GOT3 (cell line): ENCODE measurements at regions not wholly inside any gene's neighbourhood (a gene's known extent, or its start where the extent isn't known, plus 50 kb on each side); places are given as distances from the start of the nearest gene placed in this dataset.

ENCODE experiments used
- DNase-seq: peaks from one replicate; lab custom pipeline; 2025; ENCODE audit warnings: mixed read lengths; lab: John Stamatoyannopoulos, UW

- no peak for DNase-seq
These were observed 438.0 kb downstream of the DTHD1 start for GRCh38 chr4:36719425-36719824.

DNA sequence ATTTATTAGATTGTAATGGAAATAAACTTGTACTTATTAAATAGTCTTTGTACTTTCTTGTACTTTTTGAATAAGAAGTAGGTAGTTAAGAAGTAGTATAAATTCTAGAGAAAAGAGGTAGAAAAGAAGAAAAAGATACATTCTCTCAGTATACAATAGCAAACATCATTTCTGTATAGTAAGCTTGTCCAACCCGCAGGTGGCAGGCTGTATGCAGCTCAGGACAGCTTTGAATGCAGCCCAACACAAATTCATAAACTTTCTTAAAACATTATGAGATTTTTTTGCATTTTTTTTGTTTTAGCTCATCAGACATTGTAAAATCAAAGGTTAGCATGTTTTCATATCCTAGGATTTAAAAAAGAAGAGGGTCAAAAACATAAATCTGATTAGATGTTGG is 441.6 kb downstream of the DTHD1 start:
- DNase-seq = no peak

DNA sequence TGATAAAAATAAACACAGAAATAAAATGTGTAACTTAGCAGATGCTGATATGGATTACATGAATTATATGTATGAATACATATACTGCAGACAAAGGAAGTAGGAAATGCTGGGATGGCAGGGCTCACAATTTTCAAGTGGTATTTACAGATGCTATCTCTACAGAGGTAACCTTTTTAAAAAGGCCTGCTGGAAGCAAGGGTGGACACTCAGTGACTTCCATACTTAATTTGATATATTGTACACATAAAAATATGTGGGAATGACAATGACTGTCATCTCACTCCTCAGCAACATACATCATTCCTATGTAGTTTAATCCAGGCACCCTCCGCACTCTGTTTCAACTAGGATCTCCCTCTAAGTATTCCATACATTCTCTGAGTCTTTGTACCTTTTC is 452.9 kb downstream of the DTHD1 start:
- DNase-seq = no peak

DNA sequence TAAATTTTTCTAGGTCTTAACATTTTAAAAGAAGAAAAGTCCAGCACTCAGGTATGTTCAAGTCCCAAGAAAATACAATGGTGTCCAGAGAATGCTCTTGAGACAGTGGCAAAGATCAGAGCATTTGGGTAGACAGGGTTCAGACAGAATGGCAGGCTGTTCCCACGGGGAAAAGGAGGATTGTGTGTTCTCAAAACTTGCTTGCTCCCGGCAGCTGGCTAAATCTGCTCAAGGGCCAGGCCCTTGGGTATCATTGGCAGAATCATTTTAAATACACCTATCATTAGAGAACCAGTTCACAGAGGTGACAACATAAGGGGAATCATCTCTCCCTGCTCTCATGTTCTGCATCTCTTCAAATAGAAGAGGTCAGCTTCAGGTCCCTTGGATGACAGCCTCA is 456.3 kb downstream of the DTHD1 start:
- no peak for DNase-seq

- no peak for DNase-seq
These were observed 459.4 kb downstream of the DTHD1 start for GRCh38 chr4:36740796-36741310.

DNA sequence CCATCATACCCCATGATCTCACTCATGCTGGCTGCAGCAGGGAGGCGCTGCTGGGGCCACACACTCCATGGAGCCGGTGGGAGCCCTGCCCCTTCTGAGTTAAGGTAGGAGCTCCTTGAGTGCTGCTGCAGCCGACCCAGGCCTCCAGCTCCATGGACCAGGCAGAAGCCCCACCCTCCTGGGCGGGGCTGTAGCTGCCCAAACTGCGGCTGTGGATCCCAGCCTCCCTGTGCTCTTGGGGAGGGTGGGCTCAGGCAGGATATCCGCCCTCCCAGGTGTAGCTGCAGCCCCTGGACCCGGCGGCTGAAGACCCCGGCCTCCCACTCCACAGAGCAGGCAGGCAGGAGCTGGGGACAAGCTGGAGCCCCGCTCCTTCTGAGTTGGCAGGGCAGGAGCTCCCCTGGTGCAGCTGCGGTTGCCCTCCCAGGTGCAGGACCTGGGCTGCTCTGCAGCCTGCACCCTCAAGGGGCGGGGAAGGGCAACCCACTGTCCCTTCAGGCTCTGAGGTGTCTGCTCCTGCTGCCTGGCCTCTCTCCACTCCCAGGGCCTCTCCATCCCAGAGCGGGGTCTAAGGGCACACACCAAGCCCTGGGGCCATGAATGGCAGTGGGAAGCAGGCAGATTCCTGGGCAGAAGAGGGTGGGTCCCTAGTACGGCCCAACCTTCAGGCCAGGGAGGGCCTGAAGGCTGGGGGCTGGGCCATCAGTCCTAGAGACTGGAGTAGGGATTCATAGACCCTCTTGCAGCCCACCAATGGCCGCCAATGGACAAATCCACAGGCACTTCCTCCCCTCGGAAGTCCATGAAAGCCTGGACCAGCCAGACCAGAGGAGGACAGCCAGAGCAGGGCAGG is 466.1 kb downstream of the DTHD1 start:
- no peak for DNase-seq

- DNase-seq = no peak
These were observed 471.6 kb downstream of the DTHD1 start for GRCh38 chr4:36753048-36753447.

DNA sequence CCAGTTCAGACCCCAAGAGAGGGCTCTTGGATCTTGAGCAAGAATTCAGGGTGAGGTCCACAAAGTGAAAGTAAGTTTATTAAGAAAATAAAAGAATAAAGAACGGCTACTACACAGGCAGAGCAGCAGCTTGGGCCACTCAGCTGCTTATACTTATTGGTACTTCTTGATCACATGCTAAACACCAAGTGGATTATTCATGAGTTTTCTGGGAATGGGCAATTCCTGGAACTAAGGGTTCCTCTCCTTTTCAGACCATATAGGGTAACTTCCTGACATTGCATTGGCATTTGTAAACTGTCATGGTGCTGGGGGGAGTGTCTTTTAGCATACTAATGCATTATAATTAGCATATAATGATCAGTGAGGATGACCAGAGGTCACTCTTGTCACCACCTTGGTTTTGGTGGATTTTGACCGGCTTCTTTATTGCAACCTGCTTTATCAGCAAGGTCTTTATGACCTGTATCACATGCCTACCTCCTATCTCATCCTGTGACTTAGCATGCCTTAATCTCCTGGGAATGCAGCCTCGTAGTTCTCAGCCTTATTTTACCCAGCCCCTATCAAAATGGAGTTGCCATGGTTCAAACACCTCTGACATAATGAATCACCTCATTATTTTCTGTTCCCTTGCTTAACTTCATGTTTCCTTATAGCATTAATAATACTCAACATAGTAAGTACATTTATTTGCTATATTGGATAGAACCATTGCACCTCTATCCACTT is 476.3 kb downstream of the DTHD1 start:
- DNase-seq = no peak

DNA sequence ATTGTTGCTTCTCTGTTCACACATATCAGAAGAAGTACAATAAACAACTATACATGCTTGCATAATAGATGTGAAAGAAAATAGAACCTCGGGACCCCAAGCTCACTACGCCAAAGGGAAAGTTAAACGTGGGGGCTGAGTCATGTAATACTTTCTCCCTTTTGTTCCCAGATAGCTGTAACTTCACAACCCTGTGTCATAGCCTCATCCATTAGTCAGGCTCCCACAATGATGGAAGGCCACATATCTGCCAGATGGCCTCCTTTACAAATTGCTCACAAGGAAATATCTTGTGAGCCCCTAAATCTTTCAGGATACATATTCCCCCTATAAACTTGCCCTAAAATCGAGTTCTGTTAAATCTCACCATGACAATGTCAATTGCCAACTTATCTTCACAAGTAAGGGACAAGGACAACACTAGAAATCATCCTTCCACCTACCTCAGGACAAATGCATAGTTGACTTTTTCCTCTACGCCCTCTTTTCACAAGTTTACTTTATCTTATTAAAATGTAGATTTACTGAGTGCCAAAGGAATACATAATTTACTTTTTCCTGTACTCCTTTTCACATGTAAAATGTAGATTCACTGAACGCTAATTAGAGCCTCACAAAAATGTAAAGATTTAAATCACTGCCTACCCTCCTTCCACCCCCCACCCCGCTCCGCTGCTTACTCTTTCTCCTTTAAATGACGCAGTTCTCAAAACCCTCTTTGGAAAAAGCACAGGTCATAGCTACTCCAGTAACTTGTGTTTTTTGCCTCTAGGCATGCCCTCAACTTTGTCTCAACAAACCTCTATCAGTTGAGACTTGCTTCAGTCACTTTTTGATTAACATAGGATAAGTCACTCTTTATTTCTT is 477.1 kb downstream of the DTHD1 start:
- DNase-seq = no peak

- no peak for DNase-seq
These were observed 480.2 kb downstream of the DTHD1 start for GRCh38 chr4:36761607-36762006.

DNA sequence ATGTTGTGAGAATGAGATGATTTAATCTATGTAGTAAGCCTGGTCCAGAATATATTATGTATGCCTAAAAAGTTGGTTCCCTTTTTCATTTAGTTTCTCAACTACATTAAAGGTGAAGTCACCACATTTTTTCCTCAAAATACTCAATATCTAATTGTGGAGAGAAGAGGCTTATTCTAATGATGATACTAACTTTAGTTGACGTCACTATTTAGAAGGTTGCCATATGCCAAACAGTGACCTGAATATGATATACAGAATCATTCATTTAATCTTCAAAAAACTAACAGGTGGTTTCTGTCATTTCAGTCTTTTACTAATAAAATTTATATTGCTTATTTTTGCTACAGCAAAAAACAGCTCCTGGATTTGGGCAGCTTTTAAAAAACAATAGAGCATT is 480.7 kb upstream of the NWD2 start:
- DNase-seq = no peak

DNA sequence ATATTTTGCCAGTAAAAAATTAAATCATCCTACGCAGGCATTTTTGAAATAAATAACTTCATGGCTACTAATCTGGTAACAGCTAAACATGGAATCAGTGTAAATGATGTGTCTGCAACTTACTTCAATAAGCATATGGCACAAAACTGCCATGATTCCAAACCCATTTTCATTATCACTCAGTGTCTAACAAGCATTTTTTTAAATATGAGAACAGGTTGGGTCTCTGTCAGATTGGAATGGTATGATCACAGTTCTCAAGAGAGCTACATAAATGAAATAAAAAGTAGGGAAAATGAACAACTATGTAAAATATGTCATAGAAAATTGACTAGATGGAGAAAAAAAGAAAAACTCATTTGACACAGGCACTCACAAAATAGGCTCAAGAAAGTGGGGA is 476.9 kb upstream of the NWD2 start:
- no peak for DNase-seq

DNA sequence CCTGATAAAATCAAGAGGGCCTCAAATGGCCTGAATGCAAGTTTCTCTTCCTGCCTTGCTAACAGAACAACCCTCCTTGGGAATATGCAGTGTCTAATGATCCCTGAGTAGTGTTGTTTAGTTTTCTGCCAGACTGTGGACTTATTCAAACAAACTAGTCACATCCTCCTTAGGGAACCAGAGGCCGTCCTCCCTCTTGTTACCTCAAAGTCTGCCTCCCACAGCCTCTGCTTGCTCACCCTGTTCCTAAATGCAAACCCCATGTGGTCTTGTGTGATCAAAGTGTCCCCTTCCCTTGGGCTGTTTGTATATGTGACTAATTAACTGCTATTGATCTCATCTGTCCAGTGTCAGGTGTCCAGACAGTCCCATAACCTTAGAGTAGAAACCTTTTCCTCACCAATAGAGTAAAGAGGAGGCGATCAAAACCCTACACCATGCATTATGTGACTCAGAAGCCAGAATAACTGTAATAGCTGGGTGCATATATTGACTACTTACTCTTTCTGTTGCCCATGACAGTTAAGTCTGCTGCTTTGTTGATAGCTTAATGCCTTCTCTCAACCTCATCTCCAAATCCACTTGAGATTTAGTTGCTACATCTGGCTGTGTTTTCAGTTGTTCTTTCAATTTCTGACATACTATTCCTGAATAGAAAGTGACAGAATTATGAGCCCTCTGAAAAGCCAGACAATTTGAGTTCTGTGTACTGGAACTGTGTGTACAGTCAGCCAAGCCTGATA is 473.0 kb upstream of the NWD2 start:
- DNase-seq = no peak

DNA sequence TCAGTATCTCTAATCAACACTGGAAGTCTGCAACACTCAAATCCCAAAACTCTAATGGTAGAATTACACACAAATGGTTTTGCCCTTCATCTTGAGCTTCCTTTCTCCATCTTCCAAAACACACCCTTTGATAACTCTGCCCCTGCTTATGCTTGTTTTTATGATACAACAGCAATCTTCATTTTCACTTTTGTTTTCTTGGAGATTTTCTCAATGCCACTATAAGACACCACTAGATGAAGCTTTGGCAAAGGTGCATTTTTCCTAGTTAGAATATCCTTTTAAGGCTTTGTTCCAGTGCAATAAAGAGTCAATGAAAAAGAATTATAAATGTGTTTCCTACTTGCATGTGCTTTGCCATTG is 472.4 kb upstream of the NWD2 start:
- no peak for DNase-seq

DNA sequence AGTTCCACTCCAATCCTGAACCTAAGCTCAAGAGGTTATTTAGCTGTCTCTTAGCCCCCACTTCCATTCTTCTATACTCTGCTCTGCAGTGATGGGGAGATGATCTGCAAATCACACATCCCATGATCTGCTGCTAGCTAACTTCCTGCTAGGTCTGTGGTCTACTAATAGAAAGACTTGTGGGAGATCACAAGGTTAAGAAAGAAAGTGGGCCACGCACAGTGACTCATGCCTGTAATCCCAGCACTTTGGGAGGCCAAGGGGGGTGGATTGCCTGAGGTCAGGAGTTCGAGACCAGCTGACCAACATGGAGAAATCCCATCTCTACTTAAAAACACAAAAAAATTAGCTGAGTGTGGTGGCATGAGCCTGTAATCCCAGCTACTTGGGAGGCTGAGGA is 471.1 kb upstream of the NWD2 start:
- no peak for DNase-seq

- DNase-seq = no peak
These were observed 469.0 kb upstream of the NWD2 start for GRCh38 chr4:36775544-36775943.

DNA sequence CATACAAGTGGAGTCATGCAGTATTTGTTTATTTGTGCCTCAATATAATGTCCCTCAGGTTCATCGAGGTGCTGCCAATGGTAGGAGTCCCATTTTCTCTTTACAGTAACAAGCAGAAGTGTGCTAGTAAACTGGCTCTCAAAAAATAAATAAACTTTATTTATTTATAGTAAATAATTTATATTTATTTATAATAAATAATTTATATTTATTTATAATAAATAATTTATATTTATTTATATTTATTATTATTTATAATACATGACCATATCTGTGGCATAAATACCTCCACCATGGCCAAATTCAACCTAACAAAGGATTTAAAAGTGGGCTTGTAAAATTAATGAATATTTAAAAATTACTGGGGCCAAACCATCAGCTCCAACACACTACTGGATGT is 464.9 kb upstream of the NWD2 start:
- no peak for DNase-seq

DNA sequence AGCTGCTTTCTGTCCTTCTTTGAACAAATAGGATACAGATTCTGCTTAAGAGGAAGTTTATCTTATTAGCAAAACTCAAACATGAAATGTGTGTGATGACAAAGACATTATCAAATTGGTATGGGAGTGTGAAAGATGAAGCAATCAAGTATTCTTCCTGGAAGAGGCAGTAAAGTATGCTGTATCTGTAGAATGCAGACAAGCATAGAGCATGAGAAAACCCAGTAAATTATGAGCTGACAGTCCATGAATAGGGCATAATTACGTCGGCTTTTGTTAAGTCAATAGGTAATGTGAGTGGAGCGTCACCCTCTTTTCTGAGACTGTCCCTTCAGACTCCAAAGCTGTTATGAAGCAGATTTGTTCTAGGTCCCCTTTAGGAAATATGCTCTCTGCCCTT is 458.6 kb upstream of the NWD2 start:
- DNase-seq = no peak

GRCh38 chr4:36786519-36786918 is 458.0 kb upstream of the NWD2 start:
- no peak for DNase-seq

- no peak for DNase-seq
These were observed 449.8 kb upstream of the NWD2 start for GRCh38 chr4:36794716-36795115.

- no peak for DNase-seq
These were observed 432.4 kb upstream of the NWD2 start for GRCh38 chr4:36812149-36812548.

DNA sequence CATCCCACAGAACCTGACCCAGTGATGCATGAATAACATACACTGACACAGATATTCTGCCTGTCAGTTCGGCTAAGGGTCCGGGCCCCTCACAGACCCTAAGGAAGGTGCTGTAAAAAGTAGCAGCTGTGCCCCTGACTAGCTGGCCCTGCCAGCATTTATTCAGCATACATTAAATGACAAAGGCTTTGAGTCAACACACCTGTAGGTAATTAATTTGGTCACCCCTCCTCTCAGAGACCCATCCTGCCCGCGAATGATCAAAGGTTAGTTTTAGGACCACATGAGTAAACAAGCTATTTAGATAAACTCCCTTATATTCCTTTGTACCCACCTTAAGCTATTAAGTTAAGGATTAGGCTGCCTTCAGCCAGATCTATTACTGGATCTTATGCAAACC is 429.0 kb upstream of the NWD2 start:
- DNase-seq = no peak
